Caki2 (cell line): ENCODE measurements at regions not wholly inside any gene's neighbourhood (a gene's known extent, or its start where the extent isn't known, plus 50 kb on each side); places are given as distances from the start of the nearest gene placed in this dataset.
A peak's percentile ranks its signal among the peaks of the same experiment; 100 is the strongest.

Experiments used
- DNase-seq: peaks from one replicate; pipeline ENCODE4 v3.0.0-alpha.2; 2015; ENCODE audit warnings: low read depth
- in situ Hi-C: cut with HindIII; loops from 2 replicates; pipeline ENCODE4 v1.10.0; 2016; ENCODE audit warnings: low sequenced_read_pairs, low pct_unique_long_range_greater_than_20kb, mixed read lengths

DNA sequence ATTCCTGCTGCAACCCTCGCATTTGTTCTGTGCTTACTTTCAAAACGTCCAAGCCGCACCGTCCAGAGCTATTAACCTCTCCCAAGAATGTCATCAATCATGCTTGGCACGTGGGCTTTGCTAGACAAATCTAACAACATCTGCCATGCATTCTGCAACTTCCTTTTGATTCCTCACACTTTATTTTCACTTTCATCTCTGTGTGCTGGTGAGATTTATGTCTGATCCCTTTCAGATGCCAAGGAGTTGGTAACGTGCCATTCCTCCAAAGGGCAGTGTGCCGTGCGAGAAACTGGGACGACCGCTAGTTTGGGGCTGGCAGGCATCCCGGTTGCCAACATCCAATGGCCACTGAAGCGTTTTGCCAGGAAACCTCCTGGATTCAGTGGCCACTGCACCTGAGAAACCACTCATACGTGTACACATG lies 230.0 kb upstream of the PARD3B start:
- in situ Hi-C loops = no loop called here
- peak; percentile 22 for DNase-seq

GRCh38 chr2:204317640-204318039 lies 227.6 kb upstream of the PARD3B start:
- no peak for DNase-seq
- in situ Hi-C loops = no loop called here

DNA sequence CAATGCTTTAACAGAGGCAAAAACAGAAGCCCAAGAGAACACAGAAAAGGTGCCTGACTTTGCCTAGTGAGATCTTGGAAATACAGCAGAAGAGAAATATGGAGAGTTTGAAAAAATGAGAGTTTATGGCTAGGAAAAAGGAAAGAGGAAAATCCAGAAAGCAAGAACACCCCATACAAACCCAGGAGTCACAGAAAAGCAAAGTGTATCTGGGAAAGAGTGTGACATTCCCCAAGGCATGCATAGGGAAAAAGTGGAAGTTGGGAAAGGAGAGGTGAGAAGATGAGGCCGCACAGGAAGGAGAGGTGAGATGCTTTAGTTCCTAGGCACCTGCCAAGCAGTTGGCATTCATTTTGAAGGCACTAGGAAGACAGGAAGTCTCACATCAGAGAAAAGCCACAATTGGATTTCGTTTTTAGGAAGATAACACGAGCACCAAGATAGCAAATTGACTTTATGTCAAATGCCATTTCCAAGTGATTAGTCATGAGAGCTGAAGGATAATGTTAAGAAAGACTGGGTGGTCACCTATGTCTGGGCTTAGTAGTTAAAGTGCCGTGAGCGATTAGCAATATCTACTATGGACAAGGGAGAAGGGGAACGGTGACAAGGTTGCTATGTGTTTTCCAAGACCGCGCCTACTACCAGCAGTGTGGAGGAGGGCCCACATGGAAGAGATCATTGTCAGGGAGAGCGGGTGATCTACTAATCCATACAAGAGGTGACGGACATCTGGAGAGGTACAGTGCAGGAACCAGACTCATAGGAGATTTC lies 224.1 kb upstream of the PARD3B start:
- DNase-seq = no peak
- in situ Hi-C loops = no loop called here

- in situ Hi-C loops = no loop called here
- DNase-seq = peak; percentile 23
Observed at GRCh38 chr2:204321910-204322751, 223.1 kb upstream of the PARD3B start.

GRCh38 chr2:204325468-204325867 lies 219.8 kb upstream of the PARD3B start:
- in situ Hi-C loops = no loop called here
- DNase-seq = peak; percentile 82

DNA sequence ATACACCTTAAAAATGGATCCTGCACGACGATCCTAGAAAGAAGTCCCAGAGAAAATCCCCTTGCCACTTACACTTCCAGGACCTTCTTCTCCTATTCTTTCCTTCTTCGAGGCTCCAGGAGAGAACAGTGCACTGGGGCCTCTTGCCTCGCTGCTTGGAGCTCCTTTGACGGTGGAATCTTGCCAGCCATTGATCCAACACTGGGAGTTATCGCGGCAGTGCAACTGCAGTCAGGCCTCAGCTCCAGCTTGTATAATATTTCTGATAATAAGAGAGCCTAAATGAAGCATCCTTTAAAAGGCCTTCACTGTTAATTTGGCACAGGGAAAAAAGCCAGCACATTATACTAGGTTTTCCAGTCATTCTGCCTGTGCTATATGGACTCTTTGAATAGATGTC lies 216.9 kb upstream of the PARD3B start:
- in situ Hi-C loops = no loop called here
- no peak for DNase-seq

- in situ Hi-C loops = no loop called here
Observed at GRCh38 chr2:204329016-204329415, 216.3 kb upstream of the PARD3B start.

GRCh38 chr2:204329532-204329931 lies 215.7 kb upstream of the PARD3B start:
- no peak for DNase-seq
- in situ Hi-C loops = no loop called here

More at GRCh38 chr2:204329016-204329415, 216.3 kb upstream of the PARD3B start:
- no peak for DNase-seq

GRCh38 chr2:204331180-204331579 lies 214.1 kb upstream of the PARD3B start:
- DNase-seq = no peak
- in situ Hi-C loops = no loop called here

GRCh38 chr2:204331988-204332387 lies 213.3 kb upstream of the PARD3B start:
- DNase-seq = no peak
- in situ Hi-C loops = no loop called here

DNA sequence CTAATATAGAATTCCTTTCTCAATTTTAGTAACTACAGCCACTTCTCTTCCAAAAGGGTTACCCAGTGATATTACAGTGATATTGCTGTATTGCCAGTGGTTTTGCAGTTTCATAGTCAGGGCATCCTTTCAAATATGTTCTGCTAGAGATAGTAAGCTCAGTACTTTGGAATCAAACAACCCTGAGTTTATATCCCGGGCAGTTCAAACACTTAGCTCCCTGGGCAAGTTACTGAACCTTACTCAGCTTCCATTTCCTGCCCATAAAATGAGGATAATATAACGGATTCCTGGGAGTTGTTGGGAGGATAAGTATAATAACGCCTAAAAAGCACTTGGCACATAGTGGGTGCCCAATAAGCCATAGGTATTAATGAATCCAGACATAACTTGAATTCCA lies 212.6 kb upstream of the PARD3B start:
- no peak for DNase-seq
- in situ Hi-C loops = no loop called here

DNA sequence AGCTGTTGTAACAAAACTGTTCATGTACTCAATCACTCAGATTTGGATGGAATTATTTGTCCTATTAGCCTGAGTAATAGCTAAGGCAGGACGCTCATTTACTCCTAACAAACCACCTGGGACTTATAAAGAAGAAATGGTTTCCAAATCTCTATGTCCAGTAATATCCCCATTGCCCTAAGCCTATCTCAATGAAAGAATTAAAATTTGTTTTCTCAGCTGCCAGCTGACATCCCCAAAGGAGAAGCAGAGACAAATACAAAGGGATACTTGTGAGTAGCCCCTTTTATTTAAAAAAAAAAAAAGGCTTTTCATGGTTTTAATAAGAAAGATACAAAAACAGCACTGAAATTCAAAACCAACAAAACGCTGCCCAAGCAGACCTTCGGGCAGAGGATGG lies 211.4 kb upstream of the PARD3B start:
- no peak for DNase-seq
- in situ Hi-C loops = no loop called here

GRCh38 chr2:204335451-204336058 lies 209.7 kb upstream of the PARD3B start:
- no peak for DNase-seq
- in situ Hi-C loops = no loop called here

DNA sequence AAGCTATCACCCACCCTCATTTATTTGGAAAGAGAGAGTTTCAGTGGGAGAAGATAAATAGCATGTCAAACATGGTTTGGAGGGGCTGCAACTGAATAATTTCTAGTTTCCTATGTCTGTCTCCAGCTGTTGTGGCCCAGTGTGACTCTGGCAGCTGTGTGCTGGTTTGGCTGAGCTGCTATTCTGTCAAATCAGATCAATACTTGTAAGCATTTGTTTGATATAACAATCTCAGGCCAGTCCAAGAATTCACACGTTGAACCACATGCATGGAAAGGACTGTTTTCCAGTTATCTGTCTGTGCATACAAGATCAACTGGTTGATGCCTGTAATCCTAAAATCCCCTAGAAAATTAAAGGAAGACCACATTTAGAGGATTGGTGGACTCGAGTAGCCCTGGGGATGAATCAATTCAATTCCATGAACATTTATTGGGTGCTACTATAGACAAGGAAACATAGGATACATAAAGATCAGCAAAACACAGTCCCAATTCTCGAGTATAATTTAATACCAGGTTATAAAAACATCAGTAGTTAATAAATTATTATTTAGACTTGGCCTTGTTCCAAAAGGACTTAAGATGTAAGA lies 209.0 kb upstream of the PARD3B start:
- no peak for DNase-seq
- in situ Hi-C loops = no loop called here

GRCh38 chr2:204337638-204338037 lies 207.6 kb upstream of the PARD3B start:
- no peak for DNase-seq
- in situ Hi-C loops = no loop called here

GRCh38 chr2:204339212-204339715 lies 206.0 kb upstream of the PARD3B start:
- in situ Hi-C loops = no loop called here
- no peak for DNase-seq

GRCh38 chr2:204340511-204340910 lies 204.8 kb upstream of the PARD3B start:
- DNase-seq = no peak
- in situ Hi-C loops = no loop called here

GRCh38 chr2:204341887-204342276 lies 203.4 kb upstream of the PARD3B start:
- in situ Hi-C loops = no loop called here

DNA sequence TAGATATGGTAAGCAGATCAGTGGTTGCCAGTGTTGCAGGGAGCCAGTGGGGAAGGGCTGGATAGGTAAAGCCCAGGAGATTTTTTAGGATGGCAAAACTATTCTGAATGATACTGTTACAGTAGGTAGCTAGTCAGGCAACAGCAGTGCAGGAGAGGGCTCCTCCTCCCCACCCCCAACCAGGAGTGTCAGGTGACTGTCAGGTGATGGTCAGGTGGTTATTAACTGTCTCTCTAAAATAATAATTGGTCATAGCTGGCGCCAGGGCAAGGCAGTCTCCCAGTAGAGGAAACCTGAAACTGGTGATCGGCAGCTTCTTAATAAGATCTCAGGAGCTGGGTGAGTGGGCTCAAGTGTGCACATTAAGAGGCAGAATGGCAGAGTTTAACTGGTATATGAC lies 201.6 kb upstream of the PARD3B start:
- in situ Hi-C loops = no loop called here
- no peak for DNase-seq

More at GRCh38 chr2:204341887-204342276, 203.4 kb upstream of the PARD3B start:
- DNase-seq = no peak
